ENCODE measurements at regions not wholly inside any gene's neighbourhood (a gene's known extent, or its start where the extent isn't known, plus 50 kb on each side); places are given as distances from the start of the nearest gene placed in this dataset.
A peak's percentile ranks its signal among the peaks of the same experiment; 100 is the strongest.

DNA sequence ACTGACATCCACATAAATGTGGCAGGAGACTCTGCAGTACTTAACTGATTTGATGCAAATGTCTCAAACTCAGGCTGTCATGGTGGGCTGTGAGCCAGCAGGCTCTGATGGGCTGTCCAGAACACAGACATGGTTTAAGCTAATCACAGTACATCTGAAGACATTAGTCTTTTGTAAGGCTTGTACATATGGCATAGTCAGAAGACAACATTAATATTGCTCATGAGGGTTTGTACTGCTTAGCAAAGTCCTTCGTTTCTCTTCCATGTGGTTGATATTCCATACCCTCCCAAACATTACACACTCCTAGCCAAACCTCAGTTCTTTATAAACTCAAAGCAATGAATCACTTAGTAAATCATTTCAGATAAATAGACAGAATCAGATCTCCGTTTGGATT lies 330.6 kb downstream of the RND3 start:
- CTCF ChIA-PET: no interaction called here
- peak overlapping the region; percentile 30 for H3K27ac Mint-ChIP-seq (ENCODE audit: unreplicated experiment)
- no peaks in the 10 kb centered on the region for H3K9me3 Mint-ChIP-seq (ENCODE audit: low read depth, unreplicated experiment)
- peaks cover 43% of the 10 kb centered on the region for H3K4me1 Mint-ChIP-seq (ENCODE audit: low read depth, unreplicated experiment)
- DNase-seq: no peak
- no peak overlapping the region for H3K4me3 Mint-ChIP-seq (ENCODE audit: low read depth, unreplicated experiment)
- H3K36me3 Mint-ChIP-seq (ENCODE audit: insufficient read depth, unreplicated experiment): no peaks in the 10 kb centered on the region
- no peaks in the 10 kb centered on the region for H3K27me3 Mint-ChIP-seq (ENCODE audit: unreplicated experiment)
- TF ChIP-seq, protein P1, sequence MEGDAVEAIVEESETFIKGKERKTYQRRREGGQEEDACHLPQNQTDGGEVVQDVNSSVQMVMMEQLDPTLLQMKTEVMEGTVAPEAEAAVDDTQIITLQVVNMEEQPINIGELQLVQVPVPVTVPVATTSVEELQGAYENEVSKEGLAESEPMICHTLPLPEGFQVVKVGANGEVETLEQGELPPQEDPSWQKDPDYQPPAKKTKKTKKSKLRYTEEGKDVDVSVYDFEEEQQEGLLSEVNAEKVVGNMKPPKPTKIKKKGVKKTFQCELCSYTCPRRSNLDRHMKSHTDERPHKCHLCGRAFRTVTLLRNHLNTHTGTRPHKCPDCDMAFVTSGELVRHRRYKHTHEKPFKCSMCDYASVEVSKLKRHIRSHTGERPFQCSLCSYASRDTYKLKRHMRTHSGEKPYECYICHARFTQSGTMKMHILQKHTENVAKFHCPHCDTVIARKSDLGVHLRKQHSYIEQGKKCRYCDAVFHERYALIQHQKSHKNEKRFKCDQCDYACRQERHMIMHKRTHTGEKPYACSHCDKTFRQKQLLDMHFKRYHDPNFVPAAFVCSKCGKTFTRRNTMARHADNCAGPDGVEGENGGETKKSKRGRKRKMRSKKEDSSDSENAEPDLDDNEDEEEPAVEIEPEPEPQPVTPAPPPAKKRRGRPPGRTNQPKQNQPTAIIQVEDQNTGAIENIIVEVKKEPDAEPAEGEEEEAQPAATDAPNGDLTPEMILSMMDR (IDR thresholded peaks at IDR 0.05; ENCODE audit: unreplicated experiment): no peak
- BruUV-seq (replicated peaks): no TSS peak
- intact Hi-C loops (cut with micrococcal nuclease; ENCODE audit: unreplicated experiment): no loop called here

DNA sequence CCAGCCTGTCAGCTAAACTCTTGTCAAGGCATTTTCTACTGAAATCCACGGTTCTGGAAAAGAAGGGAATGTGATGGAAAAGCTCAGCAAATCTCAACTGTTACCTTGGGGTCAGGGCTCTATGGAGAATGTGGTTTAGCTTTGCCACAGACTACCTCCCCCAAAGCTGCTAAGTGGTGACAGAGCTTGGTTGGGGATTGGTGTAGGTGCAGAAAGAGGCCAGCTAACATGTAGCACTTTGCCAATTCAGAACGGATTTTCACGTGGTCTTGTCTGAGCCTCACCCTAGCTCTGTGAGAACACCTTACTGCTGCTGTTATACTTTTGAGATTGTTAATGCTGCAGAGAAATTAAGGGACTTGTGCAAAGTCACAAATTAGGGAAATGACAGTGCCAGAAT lies 331.1 kb downstream of the RND3 start:
- no TSS peak for BruUV-seq (replicated peaks)

DNA sequence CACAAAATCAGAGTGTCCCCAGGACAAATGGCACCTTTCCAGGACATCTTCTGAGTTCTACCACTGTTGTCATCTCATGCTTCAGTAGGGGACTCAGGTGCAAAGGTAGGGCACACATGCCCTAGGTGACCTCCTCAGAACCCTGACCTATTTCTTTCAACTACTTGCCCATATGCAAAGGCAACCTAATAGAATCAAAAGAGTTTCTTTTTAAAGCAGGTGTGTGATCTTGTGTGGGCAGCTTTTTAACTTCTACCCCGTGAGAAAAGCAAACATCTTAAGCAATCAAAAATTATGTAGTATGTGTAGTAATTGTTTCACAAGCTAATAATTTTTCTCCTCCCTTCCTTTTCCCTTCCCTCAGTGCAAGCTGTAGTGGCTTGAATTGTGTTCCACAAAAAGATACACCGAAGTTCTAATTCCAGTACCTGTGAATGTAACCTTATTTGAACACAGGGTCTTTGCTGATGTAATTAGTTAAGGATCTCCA lies 333.1 kb downstream of the RND3 start:
- no peak for DNase-seq
- H3K27me3 Mint-ChIP-seq (ENCODE audit: unreplicated experiment): no peaks in the 10 kb centered on the region
- peak overlapping the region; percentile 54 for H3K27ac Mint-ChIP-seq (ENCODE audit: unreplicated experiment)
- H3K4me3 Mint-ChIP-seq (ENCODE audit: low read depth, unreplicated experiment): no peak overlapping the region
- peaks cover 37% of the 10 kb centered on the region for H3K4me1 Mint-ChIP-seq (ENCODE audit: low read depth, unreplicated experiment)
- CTCF ChIA-PET: no interaction called here
- H3K36me3 Mint-ChIP-seq (ENCODE audit: insufficient read depth, unreplicated experiment): no peaks in the 10 kb centered on the region
- intact Hi-C loops (cut with micrococcal nuclease; ENCODE audit: unreplicated experiment): no loop called here
- BruUV-seq (replicated peaks): no TSS peak
- H3K9me3 Mint-ChIP-seq (ENCODE audit: low read depth, unreplicated experiment): no peaks in the 10 kb centered on the region
- TF ChIP-seq, protein P1 (IDR thresholded peaks at IDR 0.05; ENCODE audit: unreplicated experiment): no peak

More for the DNA sequence above, 331.1 kb downstream of the RND3 start:
- intact Hi-C loops (cut with micrococcal nuclease; ENCODE audit: unreplicated experiment): no loop called here
- peak overlapping the region; percentile 30 for H3K27ac Mint-ChIP-seq (ENCODE audit: unreplicated experiment)
- no peak for DNase-seq
- H3K9me3 Mint-ChIP-seq (ENCODE audit: low read depth, unreplicated experiment): no peaks in the 10 kb centered on the region
- CTCF ChIA-PET: interaction anchor here (1.1 kb wide), 1 partner anchor 180 kb away, joined by 3 read pairs; no protein-coding TSS in a partner anchor
- H3K4me1 Mint-ChIP-seq (ENCODE audit: low read depth, unreplicated experiment): peaks cover 38% of the 10 kb centered on the region
- H3K4me3 Mint-ChIP-seq (ENCODE audit: low read depth, unreplicated experiment): no peak overlapping the region
- TF ChIP-seq, protein P1 (IDR thresholded peaks at IDR 0.05; ENCODE audit: unreplicated experiment): no peak
- H3K36me3 Mint-ChIP-seq (ENCODE audit: insufficient read depth, unreplicated experiment): no peaks in the 10 kb centered on the region
- H3K27me3 Mint-ChIP-seq (ENCODE audit: unreplicated experiment): no peaks in the 10 kb centered on the region

DNA sequence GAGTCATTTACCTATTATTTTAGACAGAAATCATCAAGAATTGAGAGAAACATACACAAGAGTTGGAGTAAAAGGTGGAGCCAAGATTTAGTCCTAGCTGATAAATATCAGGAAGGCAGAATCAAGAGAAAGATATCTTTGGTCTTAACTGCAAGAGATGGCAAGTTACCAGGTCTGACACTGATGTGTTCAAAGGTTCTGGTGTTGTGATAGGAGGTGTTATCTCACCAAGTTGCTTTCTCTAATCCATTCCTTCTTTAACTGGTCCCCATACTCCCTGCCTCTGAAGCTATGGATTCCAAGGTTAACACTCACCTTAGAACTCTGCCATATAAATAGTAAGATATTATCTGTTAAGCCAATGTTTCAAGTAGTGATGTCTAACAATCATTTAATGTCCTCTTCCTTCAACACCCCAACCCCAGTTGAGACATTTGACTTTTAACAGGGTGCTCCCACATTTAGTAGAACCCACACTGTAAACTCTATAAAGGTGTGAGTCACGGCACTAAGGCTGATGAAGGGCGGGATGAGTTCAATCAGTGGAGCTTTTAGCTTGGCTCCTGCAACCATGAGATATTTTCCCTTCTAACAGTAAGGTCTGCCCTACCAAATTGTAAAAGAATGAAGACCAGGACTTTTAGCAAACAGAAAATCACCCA lies 333.7 kb downstream of the RND3 start:
- Mint-ChIP-seq H3K36me3 (ENCODE audit: insufficient read depth, unreplicated experiment) (no peaks in the 10 kb centered on the region), H3K9me3 (ENCODE audit: low read depth, unreplicated experiment) (no peaks in the 10 kb centered on the region), H3K27me3 (ENCODE audit: unreplicated experiment) (no peaks in the 10 kb centered on the region), H3K27ac (ENCODE audit: unreplicated experiment) (peak overlapping the region; percentile 54), H3K4me3 (ENCODE audit: low read depth, unreplicated experiment) (no peak overlapping the region), H3K4me1 (ENCODE audit: low read depth, unreplicated experiment) (peaks cover 37% of the 10 kb centered on the region)
- intact Hi-C loops (cut with micrococcal nuclease; ENCODE audit: unreplicated experiment): no loop called here
- no peak for DNase-seq
- CTCF ChIA-PET: no interaction called here
- TF ChIP-seq, protein P1 (IDR thresholded peaks at IDR 0.05; ENCODE audit: unreplicated experiment): no peak
- no TSS peak for BruUV-seq (replicated peaks)

Measured in Calu3 (cell line).